Fibroblast of lung (primary cell): ENCODE measurements at regions not wholly inside any gene's neighbourhood (a gene's known extent, or its start where the extent isn't known, plus 50 kb on each side); places are given as distances from the start of the nearest gene placed in this dataset.

Experiments used
- EZH2 ChIP-seq: IDR thresholded peaks from 2 replicates; pipeline ENCODE4 v1.5.1; 2012; ENCODE audit warnings: low read length, control low read depth, mild to moderate bottlenecking; ENCODE audit errors: missing control alignments
- TF ChIP-seq, protein P1 (sequence below), 2 donors: IDR thresholded peaks in 1 of 2; conservative IDR thresholded peaks in 1 of 2; 1 replicate in 1 of 2; 2 replicates in 1 of 2; pipeline ENCODE4 v1.5.1; 2011 to 2012; ENCODE audit warnings: low read length in 2 of 2, control low read depth in 1 of 2, inconsistent platforms in 1 of 2, low read depth in 1 of 2, mild to moderate bottlenecking in 1 of 2

DNA sequence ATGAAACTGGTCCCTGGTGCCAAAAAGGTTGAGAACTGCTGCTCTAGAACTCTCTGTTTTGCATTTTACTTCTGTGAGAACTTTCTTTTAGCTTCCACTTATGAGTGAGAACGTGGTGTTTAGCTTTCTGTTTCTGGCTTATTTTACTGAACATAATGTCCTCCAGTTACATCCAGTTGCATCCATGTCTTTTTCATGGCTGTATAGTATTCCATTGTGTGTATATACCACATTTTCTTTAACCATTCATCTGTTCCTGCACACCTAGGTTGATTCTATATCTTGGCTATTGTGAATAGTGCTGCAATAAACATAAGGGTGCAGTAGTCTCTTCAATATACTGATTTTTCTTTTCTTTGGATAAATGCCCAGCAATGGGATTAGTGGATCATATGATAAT, 165.7 kb downstream of the NPR3 start:
- TF ChIP-seq, protein P1, sequence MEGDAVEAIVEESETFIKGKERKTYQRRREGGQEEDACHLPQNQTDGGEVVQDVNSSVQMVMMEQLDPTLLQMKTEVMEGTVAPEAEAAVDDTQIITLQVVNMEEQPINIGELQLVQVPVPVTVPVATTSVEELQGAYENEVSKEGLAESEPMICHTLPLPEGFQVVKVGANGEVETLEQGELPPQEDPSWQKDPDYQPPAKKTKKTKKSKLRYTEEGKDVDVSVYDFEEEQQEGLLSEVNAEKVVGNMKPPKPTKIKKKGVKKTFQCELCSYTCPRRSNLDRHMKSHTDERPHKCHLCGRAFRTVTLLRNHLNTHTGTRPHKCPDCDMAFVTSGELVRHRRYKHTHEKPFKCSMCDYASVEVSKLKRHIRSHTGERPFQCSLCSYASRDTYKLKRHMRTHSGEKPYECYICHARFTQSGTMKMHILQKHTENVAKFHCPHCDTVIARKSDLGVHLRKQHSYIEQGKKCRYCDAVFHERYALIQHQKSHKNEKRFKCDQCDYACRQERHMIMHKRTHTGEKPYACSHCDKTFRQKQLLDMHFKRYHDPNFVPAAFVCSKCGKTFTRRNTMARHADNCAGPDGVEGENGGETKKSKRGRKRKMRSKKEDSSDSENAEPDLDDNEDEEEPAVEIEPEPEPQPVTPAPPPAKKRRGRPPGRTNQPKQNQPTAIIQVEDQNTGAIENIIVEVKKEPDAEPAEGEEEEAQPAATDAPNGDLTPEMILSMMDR (conservative IDR thresholded peaks at IDR 0.05 in 1 of 2, IDR thresholded peaks at IDR 0.05 in 1 of 2; ENCODE audit: low read depth in 1 of 2, low read length in 2 of 2): no peak
- TF ChIP-seq EZH2: no peak
